ENCODE measurements at regions not wholly inside any gene's neighbourhood (a gene's known extent, or its start where the extent isn't known, plus 50 kb on each side); places are given as distances from the start of the nearest gene placed in this dataset.

DNA sequence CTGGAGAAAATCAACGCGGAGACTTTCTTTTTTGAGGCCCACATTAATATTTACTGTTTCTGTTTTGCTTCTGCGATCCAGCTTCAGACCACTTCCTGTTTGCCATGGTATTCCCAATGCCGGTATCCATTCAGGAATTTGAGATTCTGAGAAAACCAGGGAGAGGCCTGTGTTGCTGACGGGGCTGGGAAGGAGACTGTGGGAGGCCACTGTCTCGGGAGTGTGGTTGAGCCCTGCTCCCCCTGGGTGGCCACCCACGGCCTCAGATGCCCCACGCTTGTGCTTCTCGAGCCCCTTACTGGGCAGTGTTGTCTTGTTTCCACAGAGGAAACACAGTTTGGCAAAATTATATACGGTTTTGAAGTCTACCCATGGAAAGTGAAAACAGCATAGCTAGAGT, 403.6 kb upstream of the IRX2 start (continued):
- no peak for TF ChIP-seq ZNF317 (CRISPR knock-in tag; IDR thresholded peaks at IDR 0.05; ENCODE audit: borderline replicate concordance, low read depth)
- no peak for TF ChIP-seq HMGA2 (CRISPR knock-in tag; IDR thresholded peaks at IDR 0.05)
- no peak for TF ChIP-seq TCF7 (CRISPR knock-in tag; IDR thresholded peaks at IDR 0.05; ENCODE audit: low read depth)
- TF ChIP-seq E2F5 (CRISPR knock-in tag; IDR thresholded peaks at IDR 0.05): no peak
- TF ChIP-seq RORB (CRISPR knock-in tag; IDR thresholded peaks at IDR 0.05): no peak
- no peak for TF ChIP-seq NFYB (CRISPR knock-in tag; conservative IDR thresholded peaks at IDR 0.05; ENCODE audit: low read depth)

- Mint-ChIP-seq H3K27me3 (ENCODE audit: low read depth) (no peaks in the 10 kb centered on the region; the same call in 1 of the 2 replicates), H3K4me1 (peaks cover 10% of the 10 kb centered on the region), H3K27ac (no peak overlapping the region), H3K9me3 (peaks cover 11% of the 10 kb centered on the region; the same call in 1 of the 2 replicates), H3K4me3 (no peak overlapping the region), H3K36me3 (no peaks in the 10 kb centered on the region; the same call in 1 of the 2 replicates)
- CTCF ChIA-PET: no interaction called here
- POLR2A ChIA-PET: no interaction called here
- DNase-seq (ENCODE audit: low spot score) (no peak), ATAC-seq (no peak)
- no peak for TF ChIP-seq ZBTB43 (CRISPR knock-in tag; IDR thresholded peaks at IDR 0.05)
- no peak for TF ChIP-seq TCF7 (CRISPR knock-in tag; IDR thresholded peaks at IDR 0.05; ENCODE audit: low read depth)
- no peak for TF ChIP-seq PRDM15 (CRISPR knock-in tag; IDR thresholded peaks at IDR 0.05)
Observed at GRCh38 chr5:3153906-3154305, 402.4 kb upstream of the IRX2 start.

DNA sequence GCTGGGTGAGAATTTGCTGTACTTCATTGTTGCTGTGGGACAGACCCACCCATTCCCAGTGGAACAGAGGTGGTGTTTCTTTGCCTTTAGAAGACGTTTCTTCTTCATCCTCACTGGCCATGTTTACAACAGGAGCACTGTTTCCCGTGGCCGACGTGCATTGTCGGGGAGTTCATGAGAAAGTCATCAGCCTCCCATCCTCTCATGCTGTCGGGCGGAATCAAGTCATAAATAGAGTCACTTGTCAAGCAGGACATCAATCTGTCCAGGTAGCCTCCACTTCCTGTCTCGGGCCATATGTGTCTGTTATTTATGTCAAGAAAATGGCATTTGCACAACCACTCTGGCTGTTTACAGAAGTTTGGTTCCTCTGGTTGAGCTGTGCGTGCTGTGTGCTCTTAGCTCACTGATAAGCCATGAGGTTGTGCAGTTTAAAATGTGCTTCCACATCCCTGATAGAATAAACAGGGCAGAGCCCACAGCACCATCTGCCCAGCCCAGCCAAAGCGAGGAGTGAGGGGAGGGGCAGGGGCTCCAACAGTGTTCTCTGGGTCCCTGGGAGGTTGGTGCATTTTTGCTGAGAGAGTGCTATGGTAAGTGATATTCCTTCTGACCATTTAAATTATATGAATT, 401.9 kb upstream of the IRX2 start:
- H3K27ac Mint-ChIP-seq: no peak overlapping the region
- TF ChIP-seq SMAD3 (CRISPR knock-in tag; IDR thresholded peaks at IDR 0.05; ENCODE audit: borderline replicate concordance): no peak
- TF ChIP-seq, protein P1, sequence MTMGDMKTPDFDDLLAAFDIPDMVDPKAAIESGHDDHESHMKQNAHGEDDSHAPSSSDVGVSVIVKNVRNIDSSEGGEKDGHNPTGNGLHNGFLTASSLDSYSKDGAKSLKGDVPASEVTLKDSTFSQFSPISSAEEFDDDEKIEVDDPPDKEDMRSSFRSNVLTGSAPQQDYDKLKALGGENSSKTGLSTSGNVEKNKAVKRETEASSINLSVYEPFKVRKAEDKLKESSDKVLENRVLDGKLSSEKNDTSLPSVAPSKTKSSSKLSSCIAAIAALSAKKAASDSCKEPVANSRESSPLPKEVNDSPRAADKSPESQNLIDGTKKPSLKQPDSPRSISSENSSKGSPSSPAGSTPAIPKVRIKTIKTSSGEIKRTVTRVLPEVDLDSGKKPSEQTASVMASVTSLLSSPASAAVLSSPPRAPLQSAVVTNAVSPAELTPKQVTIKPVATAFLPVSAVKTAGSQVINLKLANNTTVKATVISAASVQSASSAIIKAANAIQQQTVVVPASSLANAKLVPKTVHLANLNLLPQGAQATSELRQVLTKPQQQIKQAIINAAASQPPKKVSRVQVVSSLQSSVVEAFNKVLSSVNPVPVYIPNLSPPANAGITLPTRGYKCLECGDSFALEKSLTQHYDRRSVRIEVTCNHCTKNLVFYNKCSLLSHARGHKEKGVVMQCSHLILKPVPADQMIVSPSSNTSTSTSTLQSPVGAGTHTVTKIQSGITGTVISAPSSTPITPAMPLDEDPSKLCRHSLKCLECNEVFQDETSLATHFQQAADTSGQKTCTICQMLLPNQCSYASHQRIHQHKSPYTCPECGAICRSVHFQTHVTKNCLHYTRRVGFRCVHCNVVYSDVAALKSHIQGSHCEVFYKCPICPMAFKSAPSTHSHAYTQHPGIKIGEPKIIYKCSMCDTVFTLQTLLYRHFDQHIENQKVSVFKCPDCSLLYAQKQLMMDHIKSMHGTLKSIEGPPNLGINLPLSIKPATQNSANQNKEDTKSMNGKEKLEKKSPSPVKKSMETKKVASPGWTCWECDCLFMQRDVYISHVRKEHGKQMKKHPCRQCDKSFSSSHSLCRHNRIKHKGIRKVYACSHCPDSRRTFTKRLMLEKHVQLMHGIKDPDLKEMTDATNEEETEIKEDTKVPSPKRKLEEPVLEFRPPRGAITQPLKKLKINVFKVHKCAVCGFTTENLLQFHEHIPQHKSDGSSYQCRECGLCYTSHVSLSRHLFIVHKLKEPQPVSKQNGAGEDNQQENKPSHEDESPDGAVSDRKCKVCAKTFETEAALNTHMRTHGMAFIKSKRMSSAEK (CRISPR knock-in tag; IDR thresholded peaks at IDR 0.05; ENCODE audit: borderline replicate concordance): no peak
- no peak for TF ChIP-seq ZNF219 (CRISPR knock-in tag; IDR thresholded peaks at IDR 0.05; ENCODE audit: borderline replicate concordance)
- TF ChIP-seq CBFB (CRISPR knock-in tag; IDR thresholded peaks at IDR 0.05; ENCODE audit: low read depth): no peak
- TF ChIP-seq, protein P2, sequence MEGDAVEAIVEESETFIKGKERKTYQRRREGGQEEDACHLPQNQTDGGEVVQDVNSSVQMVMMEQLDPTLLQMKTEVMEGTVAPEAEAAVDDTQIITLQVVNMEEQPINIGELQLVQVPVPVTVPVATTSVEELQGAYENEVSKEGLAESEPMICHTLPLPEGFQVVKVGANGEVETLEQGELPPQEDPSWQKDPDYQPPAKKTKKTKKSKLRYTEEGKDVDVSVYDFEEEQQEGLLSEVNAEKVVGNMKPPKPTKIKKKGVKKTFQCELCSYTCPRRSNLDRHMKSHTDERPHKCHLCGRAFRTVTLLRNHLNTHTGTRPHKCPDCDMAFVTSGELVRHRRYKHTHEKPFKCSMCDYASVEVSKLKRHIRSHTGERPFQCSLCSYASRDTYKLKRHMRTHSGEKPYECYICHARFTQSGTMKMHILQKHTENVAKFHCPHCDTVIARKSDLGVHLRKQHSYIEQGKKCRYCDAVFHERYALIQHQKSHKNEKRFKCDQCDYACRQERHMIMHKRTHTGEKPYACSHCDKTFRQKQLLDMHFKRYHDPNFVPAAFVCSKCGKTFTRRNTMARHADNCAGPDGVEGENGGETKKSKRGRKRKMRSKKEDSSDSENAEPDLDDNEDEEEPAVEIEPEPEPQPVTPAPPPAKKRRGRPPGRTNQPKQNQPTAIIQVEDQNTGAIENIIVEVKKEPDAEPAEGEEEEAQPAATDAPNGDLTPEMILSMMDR (IDR thresholded peaks at IDR 0.05): no peak
- TF ChIP-seq NFATC4 (CRISPR knock-in tag; IDR thresholded peaks at IDR 0.05): no peak
- TF ChIP-seq ZNF396 (CRISPR knock-in tag; IDR thresholded peaks at IDR 0.05; ENCODE audit: borderline replicate concordance): no peak
- TF ChIP-seq AFF4 (CRISPR knock-in tag; IDR thresholded peaks at IDR 0.05; ENCODE audit: borderline replicate concordance): no peak
- no peak for TF ChIP-seq CREM (CRISPR knock-in tag; IDR thresholded peaks at IDR 0.05)

More for the DNA sequence above, 401.9 kb upstream of the IRX2 start:
- peaks cover 10% of the 10 kb centered on the region for H3K4me1 Mint-ChIP-seq
- H3K4me3 Mint-ChIP-seq: no peak overlapping the region
- DNase-seq (ENCODE audit: low spot score) (no peak), ATAC-seq (no peak)
- ChIA-PET CTCF (no interaction called here), POLR2A (no interaction called here)
- H3K9me3 Mint-ChIP-seq: peaks cover 11% of the 10 kb centered on the region; the same call in 1 of the 2 replicates
- no peaks in the 10 kb centered on the region; the same call in 1 of the 2 replicates for H3K27me3 Mint-ChIP-seq (ENCODE audit: low read depth)
- no peaks in the 10 kb centered on the region; the same call in 1 of the 2 replicates for H3K36me3 Mint-ChIP-seq

Data from WTC11 (cell line).